Eye (tissue), 1 donor: ENCODE measurements at regions not wholly inside any gene's neighbourhood (a gene's known extent, or its start where the extent isn't known, plus 50 kb on each side); places are given as distances from the start of the nearest gene placed in this dataset.

Experiments
- DNase-seq: peaks from one replicate; pipeline ENCODE4 v3.0.0-alpha.2; 2015

GRCh38 chr1:88188038-88188437 is 496.0 kb upstream of the PKN2 start:
- no peak for DNase-seq

- DNase-seq = no peak
Measured at GRCh38 chr1:88189525-88189924, 494.5 kb upstream of the PKN2 start.

- DNase-seq = no peak
Measured at GRCh38 chr1:88191917-88192316, 492.2 kb upstream of the PKN2 start.

- no peak for DNase-seq
Measured at GRCh38 chr1:88194542-88194941, 489.5 kb upstream of the PKN2 start.

GRCh38 chr1:88200545-88200944 is 483.5 kb upstream of the PKN2 start:
- DNase-seq = no peak

GRCh38 chr1:88204111-88204510 is 480.0 kb upstream of the PKN2 start:
- no peak for DNase-seq

- DNase-seq = no peak
Measured at GRCh38 chr1:88204612-88205167, 479.4 kb upstream of the PKN2 start.

- no peak for DNase-seq
Measured at GRCh38 chr1:88208389-88208788, 475.7 kb upstream of the PKN2 start.

- no peak for DNase-seq
Measured at GRCh38 chr1:88210103-88210787, 473.8 kb upstream of the PKN2 start.

- DNase-seq = no peak
Measured at GRCh38 chr1:88216441-88216840, 467.6 kb upstream of the PKN2 start.

- no peak for DNase-seq
Measured at GRCh38 chr1:88217386-88217785, 466.7 kb upstream of the PKN2 start.

GRCh38 chr1:88219521-88219920 is 464.6 kb upstream of the PKN2 start:
- DNase-seq = no peak

GRCh38 chr1:88221411-88221810 is 462.7 kb upstream of the PKN2 start:
- DNase-seq = no peak

- no peak for DNase-seq
Measured at GRCh38 chr1:88224906-88225305, 459.2 kb upstream of the PKN2 start.

- peak; percentile 9 for DNase-seq
Measured at GRCh38 chr1:88228114-88228513, 456.0 kb upstream of the PKN2 start.

- no peak for DNase-seq
Measured at GRCh38 chr1:88230126-88230525, 453.9 kb upstream of the PKN2 start.

- DNase-seq = peak; percentile 65
Measured at GRCh38 chr1:88237058-88237457, 447.0 kb upstream of the PKN2 start.

GRCh38 chr1:88239205-88239604 is 444.9 kb upstream of the PKN2 start:
- no peak for DNase-seq

- no peak for DNase-seq
Measured at GRCh38 chr1:88247666-88248065, 436.4 kb upstream of the PKN2 start.

GRCh38 chr1:88250915-88251314 is 433.2 kb upstream of the PKN2 start:
- DNase-seq = no peak

GRCh38 chr1:88252745-88253144 is 431.3 kb upstream of the PKN2 start:
- DNase-seq = no peak

GRCh38 chr1:88265606-88266005 is 418.5 kb upstream of the PKN2 start:
- no peak for DNase-seq

GRCh38 chr1:88266051-88266450 is 418.0 kb upstream of the PKN2 start:
- no peak for DNase-seq

- no peak for DNase-seq
Measured at GRCh38 chr1:88272216-88272615, 411.9 kb upstream of the PKN2 start.

- DNase-seq = no peak
Measured at GRCh38 chr1:88274431-88274830, 409.6 kb upstream of the PKN2 start.
